ENCODE measurements at regions not wholly inside any gene's neighbourhood (a gene's known extent, or its start where the extent isn't known, plus 50 kb on each side); places are given as distances from the start of the nearest gene placed in this dataset.

DNA sequence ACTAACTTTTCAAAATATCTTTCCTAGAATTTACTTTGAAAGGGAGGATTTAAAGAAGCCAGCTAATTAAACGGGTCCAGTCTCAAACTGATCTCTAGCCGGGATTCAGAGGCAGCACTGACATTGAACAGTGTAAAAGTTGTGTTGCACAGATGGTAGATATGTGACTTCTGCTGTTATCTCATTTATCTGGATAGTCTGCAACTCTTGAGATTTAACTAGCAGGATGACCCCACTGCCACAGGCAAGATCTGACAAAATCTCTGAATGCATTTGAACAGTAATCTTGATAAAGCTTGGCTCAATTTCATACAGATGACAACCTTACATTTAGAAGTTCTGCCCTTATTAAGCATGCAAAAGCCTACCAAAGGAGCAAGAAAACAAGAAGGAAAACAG, 138.0 kb upstream of the CPNE8 start:
- no peak overlapping the region for H3K4me3 ChIP-seq (ENCODE audit: control insufficient read depth, low read depth, low read length)
- DNase-seq (ENCODE audit: low read depth): no peak
- TF ChIP-seq, protein P1, sequence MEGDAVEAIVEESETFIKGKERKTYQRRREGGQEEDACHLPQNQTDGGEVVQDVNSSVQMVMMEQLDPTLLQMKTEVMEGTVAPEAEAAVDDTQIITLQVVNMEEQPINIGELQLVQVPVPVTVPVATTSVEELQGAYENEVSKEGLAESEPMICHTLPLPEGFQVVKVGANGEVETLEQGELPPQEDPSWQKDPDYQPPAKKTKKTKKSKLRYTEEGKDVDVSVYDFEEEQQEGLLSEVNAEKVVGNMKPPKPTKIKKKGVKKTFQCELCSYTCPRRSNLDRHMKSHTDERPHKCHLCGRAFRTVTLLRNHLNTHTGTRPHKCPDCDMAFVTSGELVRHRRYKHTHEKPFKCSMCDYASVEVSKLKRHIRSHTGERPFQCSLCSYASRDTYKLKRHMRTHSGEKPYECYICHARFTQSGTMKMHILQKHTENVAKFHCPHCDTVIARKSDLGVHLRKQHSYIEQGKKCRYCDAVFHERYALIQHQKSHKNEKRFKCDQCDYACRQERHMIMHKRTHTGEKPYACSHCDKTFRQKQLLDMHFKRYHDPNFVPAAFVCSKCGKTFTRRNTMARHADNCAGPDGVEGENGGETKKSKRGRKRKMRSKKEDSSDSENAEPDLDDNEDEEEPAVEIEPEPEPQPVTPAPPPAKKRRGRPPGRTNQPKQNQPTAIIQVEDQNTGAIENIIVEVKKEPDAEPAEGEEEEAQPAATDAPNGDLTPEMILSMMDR (conservative IDR thresholded peaks at IDR 0.05; ENCODE audit: control insufficient read depth, insufficient read depth, low read depth, low read length): no peak

DNA sequence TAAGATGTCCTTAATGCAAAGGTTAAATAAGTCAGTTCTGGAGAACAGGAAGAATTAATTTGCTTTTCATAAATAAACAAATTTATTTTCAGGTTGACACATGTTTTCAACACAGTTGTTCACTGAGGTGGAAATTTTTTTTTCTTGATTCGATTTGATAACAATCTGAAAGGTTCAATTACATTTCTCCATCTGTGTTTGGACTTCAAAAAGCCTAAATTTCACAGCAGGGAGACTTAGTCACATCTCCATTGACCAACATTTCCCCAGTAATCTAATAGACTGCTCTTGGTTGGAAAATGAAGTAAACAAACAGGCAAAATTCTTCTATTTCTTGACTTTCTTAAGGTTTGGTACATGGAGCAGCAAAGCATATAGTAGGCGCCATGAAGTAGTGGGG, 134.9 kb upstream of the CPNE8 start:
- no peak for DNase-seq (ENCODE audit: low read depth)
- TF ChIP-seq, protein P1 (conservative IDR thresholded peaks at IDR 0.05; ENCODE audit: control insufficient read depth, insufficient read depth, low read depth, low read length): no peak
- H3K4me3 ChIP-seq (ENCODE audit: control insufficient read depth, low read depth, low read length): no peak overlapping the region

DNA sequence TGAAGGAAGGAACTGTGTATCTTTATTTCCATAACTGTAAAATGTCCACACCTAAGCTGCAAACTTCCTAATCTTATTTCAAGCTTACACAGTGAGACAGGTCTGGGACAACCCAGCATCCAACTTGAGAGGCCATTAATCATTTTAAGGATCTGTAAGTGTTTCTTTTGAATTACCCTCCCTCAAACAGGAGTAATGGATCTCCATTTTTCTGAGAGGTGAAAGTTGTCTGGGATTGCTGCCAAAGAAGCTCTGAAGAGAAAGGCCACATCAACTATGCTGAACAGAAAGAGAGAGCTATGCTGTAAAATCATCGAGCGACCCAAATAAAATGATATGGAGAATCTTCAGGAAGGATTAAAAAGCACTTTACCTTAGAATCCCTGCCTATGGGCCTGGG, 131.7 kb upstream of the CPNE8 start:
- DNase-seq (ENCODE audit: low read depth): no peak
- TF ChIP-seq, protein P1 (conservative IDR thresholded peaks at IDR 0.05; ENCODE audit: control insufficient read depth, insufficient read depth, low read depth, low read length): no peak

DNA sequence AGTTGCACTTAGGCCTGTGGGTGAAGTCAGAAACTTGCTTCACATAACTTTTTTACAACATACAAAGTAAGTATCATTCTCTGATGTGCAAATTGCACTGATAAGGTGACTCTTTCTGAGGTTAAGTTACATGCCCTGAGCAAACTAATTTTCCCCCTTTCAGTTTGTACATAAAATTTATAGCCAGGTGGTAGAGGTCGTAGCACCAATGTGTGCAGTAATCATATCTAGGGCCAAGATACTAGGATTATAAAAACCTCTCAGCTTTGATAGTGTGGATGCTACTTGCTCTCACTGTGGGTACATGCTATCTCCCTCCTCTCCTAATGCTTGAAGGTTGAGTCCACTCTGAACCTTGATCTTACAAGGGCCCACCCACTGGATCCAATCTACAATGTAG, 130.7 kb upstream of the CPNE8 start:
- no peak overlapping the region for H3K4me3 ChIP-seq (ENCODE audit: control insufficient read depth, low read depth, low read length)
- TF ChIP-seq, protein P1 (conservative IDR thresholded peaks at IDR 0.05; ENCODE audit: control insufficient read depth, insufficient read depth, low read depth, low read length): no peak
- DNase-seq (ENCODE audit: low read depth): no peak

More for the DNA sequence above, 131.7 kb upstream of the CPNE8 start:
- H3K4me3 ChIP-seq (ENCODE audit: control insufficient read depth, low read depth, low read length): no peak overlapping the region

DNA sequence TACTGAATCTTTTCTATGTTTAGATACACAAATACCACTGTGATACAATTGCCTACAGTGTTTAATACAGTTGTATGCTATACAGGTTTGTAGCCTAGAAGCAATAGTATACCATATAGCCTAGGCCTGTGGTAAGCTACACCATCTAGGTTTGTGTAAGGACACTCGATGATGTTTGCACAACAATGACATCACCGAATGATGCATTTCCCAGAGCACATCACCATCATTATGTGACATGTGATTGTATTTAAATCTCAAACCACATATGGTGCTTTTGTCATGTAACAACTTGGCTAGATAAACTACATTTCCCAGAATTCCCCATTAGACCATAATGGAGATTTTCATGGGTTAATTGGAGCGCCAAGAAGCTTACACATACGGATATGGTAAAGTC, 128.4 kb upstream of the CPNE8 start:
- no peak overlapping the region for H3K4me3 ChIP-seq (ENCODE audit: control insufficient read depth, low read depth, low read length)
- no peak for DNase-seq (ENCODE audit: low read depth)
- TF ChIP-seq, protein P1 (conservative IDR thresholded peaks at IDR 0.05; ENCODE audit: control insufficient read depth, insufficient read depth, low read depth, low read length): no peak

DNA sequence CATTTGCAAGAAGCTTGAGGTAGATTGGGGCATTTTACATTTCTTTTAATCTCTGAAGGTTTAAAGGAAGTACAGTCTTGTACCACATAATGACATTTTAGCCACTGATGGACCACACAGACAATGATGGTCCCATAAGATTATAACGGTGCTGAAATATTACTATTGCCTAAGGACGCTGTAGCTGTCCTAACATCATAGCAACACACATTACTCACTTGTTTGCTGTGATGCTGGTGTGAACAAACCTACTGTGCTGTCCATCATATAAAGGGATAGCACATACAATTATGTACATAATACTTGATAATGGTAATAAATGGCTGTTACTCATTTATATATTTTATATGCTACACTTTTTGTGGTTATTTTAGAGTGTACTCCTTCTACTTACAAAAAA, 127.1 kb upstream of the CPNE8 start:
- H3K4me3 ChIP-seq (ENCODE audit: control insufficient read depth, low read depth, low read length): no peak overlapping the region
- no peak for DNase-seq (ENCODE audit: low read depth)
- TF ChIP-seq, protein P1 (conservative IDR thresholded peaks at IDR 0.05; ENCODE audit: control insufficient read depth, insufficient read depth, low read depth, low read length): no peak

DNA sequence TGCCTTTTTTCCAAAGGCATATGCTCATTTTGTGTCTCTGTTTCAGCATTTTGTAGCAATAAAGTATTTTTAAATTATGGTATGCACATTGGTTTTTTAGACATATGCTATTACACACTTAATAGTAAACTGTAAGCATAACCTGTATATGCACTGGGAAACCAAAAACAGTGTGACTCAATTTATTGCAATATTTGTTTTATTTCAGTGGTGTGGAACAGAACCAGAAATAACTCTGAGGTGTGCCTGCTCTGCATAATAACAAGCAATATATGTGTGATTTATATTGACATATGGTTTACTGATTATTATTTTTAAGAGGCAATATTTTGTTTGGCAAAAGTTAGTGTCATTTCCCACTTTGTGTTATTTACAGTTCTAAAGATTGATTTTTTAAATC, 126.6 kb upstream of the CPNE8 start:
- DNase-seq (ENCODE audit: low read depth): no peak
- TF ChIP-seq, protein P1 (conservative IDR thresholded peaks at IDR 0.05; ENCODE audit: control insufficient read depth, insufficient read depth, low read depth, low read length): no peak
- H3K4me3 ChIP-seq (ENCODE audit: control insufficient read depth, low read depth, low read length): no peak overlapping the region

Measured in fibroblast of mammary gland (primary cell).